ENCODE measurements at regions not wholly inside any gene's neighbourhood (a gene's known extent, or its start where the extent isn't known, plus 50 kb on each side); places are given as distances from the start of the nearest gene placed in this dataset.
"Not testable (repeated sequence)": the region's sequence is repeated elsewhere in the genome, so short reads cannot be mapped to it uniquely, and the experiment has no call there.

DNA sequence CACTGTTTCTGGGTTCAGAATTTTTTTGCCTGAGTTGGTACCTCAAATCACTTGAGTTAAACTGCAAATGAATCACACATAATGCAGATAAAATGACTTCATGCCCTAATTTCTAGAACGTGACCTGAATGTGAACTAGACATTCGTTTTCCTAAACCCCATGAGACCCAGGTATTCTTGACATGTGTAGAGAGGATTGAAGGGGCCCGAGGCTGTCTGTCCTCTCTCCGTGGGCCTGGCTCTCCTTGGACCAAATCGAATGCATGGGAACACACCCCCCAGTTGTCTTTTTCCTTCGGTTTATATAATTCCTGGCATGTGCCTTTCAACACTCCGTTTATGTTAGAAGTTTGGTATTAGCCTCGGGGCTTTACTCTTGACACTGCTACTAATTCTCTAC, 262.4 kb upstream of the PLGLB2 start:
- DNase-seq (ENCODE audit: low read depth): not testable (repeated sequence)

DNA sequence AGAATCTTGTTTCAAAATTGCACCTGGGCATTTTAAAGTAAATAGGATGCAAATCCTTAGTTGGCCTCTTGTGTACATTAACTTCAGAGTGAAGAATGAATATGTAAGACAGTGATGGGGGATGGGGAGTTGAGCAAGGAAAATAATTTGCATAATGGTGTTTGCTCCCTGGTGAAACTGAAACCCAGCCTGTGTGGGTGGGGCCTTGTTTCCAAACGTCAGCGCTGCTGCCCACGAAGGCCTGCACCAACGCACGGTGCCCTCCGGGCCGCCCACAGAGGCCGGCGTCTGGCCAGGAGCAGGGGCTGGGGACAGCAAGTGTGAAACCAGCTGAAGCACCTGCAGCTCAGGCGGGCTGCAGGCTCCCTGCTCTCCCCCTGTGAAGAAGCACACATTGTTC, 262.0 kb upstream of the PLGLB2 start:
- not testable (repeated sequence) for DNase-seq (ENCODE audit: low read depth)

DNA sequence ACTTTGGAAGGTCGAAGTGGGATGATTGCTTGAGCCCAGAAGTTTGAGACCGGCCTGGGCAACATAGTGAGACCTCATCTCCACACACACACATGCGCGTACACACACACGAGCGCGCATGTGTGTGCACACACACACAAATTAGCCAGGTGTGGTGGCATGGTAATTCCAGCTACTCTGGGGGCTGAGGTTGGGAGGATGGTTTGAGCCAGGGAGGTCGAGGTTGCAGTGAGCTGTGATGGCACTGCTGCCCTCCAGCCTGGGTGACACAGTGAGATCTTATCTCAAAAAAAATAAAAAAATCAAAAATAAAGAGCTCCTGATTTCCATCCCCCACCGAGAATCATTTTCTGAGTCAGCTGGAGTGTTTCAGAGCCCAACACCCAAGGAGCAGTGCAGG, 261.5 kb upstream of the PLGLB2 start:
- DNase-seq (ENCODE audit: low read depth): not testable (repeated sequence)

DNA sequence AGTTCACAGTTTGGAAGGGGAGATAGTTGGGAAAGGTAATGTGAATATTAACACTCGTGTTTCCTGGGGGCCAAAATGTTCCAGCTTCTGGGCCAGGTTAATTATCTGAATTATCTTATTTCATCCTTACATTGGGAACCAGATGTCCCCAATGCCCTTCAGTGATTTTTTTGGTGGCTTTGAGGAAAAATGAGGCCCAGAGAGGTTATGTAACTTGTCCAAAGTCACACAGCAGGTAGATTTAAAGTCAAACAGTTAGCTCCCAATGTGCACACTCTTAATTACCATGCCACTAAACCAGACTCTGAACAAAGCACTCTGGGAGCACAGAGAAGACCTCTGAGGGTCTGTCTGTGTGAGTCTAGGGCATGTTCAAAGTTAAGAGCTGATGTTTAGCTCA, 259.9 kb upstream of the PLGLB2 start:
- not testable (repeated sequence) for DNase-seq (ENCODE audit: low read depth)

DNA sequence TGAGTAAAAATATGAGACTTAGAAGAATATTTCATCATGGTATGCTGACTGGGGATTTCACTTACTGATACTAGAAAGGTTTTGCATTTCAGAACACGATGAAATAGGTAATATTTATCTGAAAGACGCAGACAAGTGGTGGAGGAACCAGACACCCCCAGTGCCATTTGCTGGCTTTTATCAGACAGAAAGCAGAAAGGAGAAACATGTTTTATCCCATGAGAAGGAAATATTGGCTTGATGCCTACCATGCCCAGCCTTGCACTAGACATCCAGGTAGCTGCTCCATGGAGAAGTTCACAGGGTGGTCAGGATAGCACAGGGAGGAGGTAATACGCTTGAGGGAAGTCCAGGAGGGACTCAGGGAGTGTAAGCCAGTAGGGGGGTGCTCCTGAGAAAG, 258.9 kb upstream of the PLGLB2 start:
- DNase-seq (ENCODE audit: low read depth): not testable (repeated sequence)

DNA sequence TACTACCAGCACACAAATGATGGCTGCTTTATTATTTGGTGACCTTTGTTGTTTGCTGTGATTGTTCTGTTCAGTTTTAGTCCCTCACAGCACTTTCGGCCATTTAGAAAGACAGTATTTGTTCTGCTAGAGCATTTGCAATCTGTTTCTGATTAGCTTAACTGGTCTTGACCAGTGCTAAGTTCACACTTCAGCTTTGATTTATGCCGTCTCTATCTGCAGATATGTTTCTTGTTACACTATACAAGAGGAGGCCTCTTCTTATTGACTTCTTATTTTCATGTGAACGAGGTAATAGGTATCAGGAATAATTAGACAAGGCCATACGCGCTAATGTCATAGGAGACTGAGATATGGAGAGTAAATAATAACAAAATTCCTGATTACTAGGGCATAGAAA, 253.0 kb upstream of the PLGLB2 start:
- not testable (repeated sequence) for DNase-seq (ENCODE audit: low read depth)

DNA sequence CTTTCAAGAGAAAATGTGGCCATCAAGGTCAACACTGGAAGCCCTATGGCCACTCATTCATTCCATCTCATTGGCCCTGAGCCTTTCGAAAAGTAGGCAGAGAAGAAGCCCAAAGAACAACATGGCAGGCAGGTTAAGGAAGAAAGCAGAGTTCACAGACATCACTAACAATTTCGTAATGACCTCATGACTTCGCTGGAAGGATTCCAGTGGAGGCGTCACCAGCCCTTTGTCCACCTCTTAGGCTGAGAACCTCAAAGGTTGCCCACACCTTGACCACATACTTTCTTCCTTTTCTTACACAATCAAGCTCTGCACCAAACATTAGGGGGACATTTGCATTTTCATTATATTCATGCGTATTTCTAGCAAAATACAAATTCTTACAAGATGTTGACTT, 252.4 kb upstream of the PLGLB2 start:
- not testable (repeated sequence) for DNase-seq (ENCODE audit: low read depth)

DNA sequence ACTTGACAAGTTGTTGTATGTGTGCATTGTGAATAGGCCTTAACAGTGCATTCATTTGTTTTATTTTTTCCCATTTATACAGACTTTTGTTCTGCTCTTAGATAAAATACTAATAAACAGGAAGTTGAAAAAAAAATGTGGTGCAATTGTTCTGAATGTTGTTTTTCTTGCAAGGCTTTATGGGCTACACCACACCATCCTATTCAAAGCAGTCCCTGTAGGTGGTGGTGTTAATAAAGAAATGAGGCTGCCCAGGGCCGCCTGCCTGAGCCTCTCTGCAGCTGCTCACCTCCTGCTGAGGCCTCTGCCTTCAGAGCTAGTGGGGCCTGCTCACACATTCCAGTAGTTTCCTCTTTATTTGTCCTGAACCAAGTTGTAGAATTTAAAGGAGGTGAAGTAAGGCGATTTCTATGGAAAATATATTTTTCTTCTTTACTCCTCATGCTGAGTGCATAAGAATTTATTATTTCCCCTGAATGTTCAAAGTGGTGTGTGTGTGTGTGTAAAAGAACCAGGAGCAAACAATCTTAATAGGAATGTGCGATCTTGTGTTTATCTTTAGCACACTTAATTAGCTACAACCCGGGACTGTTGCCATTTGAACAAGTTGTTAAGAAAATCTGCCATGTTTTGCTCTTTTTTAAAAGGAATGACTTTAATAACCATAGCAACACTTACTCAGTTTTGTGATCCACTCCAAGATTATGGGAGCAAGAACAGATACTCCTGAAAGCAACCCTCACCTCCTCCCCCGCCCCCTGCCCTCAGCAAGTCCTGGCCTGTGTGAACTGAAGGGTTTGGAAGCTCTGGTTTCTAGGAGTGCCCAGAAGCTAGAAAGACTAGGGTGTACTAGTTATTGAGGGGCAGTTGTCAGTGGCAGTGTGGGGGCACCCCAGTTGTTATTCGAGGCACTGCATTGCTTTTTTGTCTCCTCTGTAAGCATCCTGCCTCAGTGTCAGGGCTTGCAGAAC, 251.6 kb upstream of the PLGLB2 start:
- DNase-seq (ENCODE audit: low read depth): not testable (repeated sequence)

DNA sequence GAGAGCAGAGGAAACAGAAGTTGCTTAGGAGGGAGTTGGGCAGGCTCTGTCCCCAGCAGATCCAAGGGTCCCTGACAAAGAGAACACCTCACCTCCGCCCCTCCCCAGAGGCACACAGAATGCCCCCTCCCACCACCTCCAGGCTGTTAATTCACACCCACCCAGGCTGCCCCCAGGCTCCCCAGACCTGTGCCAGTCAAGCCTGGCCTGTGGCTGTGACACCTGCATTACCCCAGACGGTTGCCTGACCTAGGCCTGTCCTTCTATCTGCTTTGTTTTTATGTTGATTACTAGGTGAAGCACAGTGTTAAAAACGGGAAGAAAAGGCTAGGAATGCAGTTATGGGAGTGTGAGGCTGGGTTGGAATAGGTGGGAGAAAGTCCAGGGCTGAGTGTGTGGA, 250.8 kb upstream of the PLGLB2 start:
- DNase-seq (ENCODE audit: low read depth): not testable (repeated sequence)

DNA sequence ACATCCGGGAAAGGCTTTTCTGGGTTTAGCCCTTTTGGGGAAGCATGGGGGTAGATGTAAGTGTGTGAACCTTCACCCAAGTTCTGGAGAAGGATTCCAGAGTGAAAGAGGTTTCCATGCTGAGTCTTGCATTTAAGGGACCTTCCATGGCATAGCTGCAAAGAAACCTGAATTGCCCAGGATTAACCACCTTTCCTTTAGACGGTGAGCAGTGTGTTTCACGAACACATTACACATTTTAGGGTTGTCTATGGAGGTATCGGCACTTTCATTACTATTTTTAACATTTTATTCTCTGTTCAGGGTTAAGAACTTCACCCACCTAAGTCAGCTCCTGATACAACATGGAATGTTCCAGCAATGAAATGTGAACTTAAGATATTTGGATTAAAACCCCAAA, 250.2 kb upstream of the PLGLB2 start:
- DNase-seq (ENCODE audit: low read depth): not testable (repeated sequence)

DNA sequence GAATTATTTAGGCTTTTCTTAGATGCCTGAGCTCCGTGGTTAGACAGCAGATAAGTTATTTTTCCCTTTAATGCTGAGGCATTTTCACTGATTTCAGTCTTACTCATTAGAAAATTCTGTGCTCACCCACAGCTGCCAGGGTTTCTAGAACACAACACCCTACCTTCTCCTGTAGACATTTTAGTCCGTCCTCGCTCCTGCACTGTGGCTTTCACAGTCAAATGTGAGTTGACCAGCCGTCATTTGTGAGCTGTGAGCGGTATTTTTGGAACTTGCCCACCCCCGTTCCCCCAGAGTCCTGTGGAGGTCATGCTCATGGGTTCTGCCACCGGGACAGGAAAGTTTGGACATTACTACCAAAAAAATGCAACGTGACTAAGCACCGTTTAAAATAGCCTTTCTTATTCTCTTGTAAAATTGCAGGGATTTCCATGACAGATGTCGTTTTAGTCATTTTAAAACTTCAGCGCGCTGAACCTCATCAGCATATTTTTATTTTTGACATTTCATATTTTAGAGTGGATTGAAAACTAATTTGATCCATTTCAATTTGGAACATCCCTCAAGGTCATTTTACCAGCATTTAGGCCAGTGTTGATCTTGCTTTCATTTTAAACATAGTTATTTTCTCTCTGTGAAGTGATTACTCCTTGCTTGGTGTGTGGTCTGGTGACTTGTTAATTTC, 249.6 kb upstream of the PLGLB2 start:
- not testable (repeated sequence) for DNase-seq (ENCODE audit: low read depth)

DNA sequence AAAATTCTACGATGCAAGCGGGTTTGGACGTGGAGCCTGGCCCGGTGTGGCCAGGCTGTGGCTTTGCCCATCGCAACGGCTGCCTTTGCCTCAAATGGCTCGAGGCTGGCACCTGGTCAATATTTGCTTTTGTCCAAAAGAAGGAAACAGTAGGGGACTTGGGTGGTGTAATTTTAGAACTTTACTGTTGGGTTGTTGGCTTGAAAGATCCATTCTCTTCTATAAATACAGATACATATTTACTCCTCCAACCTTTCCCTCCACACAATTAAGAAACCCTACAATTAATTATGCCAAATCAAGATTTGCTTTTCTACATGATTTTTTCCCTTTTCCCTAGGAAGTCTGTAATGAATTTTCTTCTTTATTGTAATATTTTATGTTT, 249.0 kb upstream of the PLGLB2 start:
- not testable (repeated sequence) for DNase-seq (ENCODE audit: low read depth)

DNA sequence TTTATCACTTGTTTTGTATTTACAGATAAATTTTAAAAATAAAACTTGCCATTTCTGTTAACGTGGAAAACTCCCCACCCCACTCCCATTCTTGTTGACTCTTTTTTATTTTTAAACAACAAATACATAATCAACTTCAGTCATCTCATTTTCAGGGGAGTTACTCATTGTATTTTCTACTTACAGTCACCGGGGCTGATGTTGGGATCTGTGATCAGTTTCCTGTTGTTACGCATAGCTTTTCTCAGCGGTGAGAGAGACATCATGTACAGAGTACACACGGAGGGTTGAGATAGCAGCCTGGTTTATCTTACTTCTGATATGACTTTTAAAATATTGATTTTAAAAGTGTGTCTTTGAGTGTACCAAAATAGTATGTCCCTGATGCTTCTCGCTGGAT, 248.0 kb upstream of the PLGLB2 start:
- not testable (repeated sequence) for DNase-seq (ENCODE audit: low read depth)

DNA sequence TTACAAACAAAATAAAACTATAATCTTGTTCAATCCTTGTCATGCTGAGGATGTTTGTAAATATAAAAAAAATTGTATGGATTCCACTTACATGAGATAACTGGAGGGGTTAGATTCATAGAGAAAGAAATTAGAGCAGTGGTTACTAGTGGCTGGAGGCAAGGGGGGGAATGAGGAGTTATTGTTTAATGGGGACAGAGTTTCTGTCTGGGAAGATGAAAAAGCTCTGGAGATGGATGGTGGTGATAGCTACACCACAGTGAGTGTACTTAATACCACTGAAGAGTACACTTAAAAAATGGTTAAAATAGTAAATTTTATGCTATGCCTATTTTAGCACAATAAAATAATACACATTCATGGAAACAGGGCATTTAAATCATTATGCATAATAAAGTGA, 247.5 kb upstream of the PLGLB2 start:
- DNase-seq (ENCODE audit: low read depth): not testable (repeated sequence)

DNA sequence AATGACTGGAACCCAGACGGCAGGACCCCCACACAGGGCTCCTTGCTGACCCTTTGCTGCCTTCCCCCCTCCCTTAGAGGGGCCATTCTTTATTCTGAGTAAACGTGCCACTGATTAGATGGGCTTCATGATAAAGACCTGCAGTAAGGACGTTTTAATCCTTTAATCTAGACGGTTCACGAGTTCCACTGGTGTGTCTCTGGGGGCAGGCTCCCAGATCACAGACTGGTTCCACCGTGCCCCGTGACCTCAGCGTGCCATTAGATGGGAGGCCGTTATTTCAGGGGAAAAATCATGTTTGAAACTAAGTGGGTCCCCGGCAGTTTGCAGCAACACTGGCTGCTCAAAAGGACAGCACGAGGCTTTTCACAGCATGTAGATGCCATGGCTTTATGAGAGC, 246.9 kb upstream of the PLGLB2 start:
- not testable (repeated sequence) for DNase-seq (ENCODE audit: low read depth)

DNA sequence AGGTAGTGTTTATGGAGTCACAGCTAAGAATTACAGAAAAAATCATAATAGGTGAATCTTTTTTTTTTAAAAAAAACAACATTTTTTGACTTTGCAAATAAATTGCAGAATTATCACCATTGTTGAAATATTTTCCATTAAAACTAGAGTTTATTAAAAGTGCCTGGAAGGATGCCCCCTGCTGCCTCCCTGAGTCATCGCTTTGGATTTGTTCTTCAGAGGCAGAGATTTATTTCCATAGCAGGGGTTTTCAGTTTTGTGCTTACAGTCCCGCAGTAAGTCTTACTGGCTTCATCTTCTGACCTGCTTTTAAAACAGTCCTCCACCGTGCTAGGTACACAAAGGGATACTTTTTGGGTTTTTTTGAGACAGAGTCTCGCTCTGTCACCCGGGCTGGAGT, 244.9 kb upstream of the PLGLB2 start:
- DNase-seq (ENCODE audit: low read depth): not testable (repeated sequence)

DNA sequence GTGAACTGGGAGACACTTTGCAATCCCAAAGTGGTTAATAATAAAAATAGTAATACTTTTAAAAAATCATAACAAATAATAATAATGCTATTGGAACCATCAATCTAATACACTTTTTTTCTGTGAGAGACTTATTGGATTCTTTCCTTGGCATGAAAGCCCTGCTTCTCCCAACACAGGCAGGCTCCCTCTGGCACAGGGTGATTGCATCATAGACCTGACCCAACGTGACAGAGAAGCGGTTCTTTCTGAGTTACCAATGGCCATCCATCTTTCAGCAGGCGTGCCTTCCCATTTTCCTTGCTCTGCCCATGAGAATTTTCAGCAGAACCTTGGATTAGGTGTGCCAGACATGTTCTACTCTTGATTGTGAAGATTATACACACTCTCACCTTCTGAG, 242.6 kb upstream of the PLGLB2 start:
- DNase-seq (ENCODE audit: low read depth): not testable (repeated sequence)

DNA sequence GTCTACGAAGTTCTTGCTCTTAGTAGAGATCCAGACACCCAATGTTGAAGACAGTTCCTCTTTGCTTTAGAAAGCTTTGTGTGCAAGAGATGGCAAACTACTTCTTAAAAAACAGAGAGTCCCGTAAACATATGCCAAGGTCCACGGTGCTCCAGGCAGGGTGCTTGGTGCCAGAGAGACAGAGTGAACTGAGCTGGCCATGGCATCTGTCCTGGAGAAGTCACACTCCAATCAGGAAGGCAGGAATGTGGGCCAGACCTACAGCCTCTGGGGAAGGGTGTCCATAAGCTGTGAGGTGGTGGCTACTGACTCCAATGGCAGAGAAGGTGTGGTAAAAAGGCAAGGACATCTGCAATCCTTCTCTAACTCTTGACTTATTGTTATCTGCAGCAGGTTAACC, 242.0 kb upstream of the PLGLB2 start:
- DNase-seq (ENCODE audit: low read depth): not testable (repeated sequence)

DNA sequence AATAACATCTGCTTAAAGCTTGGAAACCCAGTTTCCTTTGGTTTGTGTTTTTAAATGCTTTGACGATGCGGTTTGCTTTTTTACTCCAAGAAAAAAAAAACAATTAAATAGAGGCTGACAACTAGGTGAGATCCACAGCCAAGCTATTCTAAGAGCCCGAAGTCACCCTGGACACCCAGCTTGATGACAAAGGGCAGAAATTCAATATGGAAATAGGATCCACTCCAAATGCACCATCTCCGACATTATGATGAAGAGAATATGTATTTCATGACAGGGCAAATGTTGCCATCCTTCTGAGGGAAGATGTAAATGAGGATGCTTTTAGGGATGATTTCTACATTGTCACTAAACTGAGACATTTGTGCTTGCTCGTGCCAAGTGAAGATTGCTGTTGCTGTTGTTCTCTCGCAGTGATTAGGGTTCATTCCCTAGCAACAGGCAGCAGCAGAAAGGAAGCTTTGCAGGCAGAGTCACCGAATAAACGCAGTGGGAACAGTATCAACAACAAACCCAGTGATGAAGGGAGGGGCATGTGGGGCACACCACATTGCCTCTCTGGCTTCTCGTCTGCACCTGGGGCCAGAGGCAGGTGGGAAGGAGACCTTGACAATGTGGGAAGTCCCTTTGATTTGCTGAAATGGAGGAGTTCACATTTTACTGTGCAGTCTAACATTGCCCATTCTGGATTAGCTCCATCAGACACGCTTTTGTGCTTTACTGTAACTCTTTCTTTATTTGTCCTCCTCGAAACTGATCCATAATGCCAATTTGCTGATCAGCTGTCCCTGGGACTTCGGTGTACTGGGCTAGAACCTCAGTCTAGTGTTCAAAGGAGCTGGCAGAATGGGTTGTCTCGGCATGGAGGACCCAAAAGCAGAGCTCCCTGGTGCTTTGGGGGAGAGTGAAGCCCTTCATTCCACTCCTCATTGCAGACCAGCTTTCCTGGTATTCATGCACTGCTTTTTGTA, 240.2 kb upstream of the PLGLB2 start:
- DNase-seq (ENCODE audit: low read depth): not testable (repeated sequence)

DNA sequence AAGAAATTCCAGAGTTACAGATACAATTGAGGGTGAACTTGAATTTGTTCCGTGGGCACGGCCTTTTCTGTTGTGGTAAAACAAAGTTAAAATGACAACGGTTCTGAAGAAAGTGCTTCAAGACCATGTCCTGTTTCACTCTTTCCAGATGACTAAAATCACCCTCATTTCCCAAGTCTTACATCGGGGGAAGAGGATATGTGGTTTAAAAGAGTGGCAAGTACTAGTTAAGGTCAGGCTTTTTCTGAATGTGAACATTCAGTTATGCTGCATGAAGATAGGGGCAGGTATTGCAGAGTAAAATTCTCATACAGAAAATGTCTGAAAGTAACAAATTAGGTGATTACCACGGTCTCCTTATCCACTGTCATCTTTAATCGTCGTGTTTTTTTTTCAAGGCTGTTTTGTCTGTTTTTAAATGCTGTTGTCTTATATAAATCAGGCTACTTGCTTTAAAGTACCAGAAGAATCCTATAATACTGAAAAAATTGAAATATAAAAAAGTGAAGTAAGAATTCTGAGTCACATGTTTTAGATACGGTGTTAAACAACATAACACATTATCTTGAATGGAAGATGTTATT, 236.6 kb upstream of the PLGLB2 start:
- DNase-seq (ENCODE audit: low read depth): not testable (repeated sequence)

DNA sequence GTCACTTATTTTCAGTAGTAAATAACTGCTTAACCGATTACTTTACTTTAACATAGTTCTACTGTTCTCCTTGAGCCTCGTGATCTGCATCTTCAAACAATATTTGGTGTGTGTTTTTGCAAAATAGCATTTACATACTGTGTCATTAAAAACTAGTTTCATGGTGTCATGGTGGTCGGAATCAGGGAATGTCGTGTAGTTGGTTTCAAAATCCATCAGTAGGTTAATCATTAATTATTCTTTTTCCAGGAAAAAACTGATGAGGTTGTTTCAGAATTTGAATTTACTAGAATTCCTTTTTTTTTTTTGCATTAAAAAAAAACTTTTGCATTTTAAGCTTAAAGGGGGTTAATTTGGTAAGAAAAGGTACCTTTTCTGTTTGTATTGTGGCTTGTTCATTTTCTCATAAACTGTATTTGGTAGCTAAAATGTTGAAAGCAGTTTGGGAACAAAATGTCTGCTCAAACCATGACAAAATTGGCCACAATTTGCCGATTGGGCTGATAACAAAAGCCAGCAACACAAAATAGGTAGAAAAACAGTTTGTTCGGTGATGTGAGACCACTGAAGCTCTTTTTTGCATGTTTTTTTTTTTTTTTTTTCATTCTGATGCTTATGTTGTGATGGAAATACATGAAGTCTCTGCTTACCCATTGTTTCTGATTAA, 234.9 kb upstream of the PLGLB2 start:
- DNase-seq (ENCODE audit: low read depth): not testable (repeated sequence)

Data from Daoy (cell line).